Stimulated activated CD8-positive, alpha-beta memory T cell treated with anti-CD3 and anti-CD28 coated beads, Interleukin-4, amount 100 ng/mL, for 48 hours (primary cell): ENCODE measurements at regions not wholly inside any gene's neighbourhood (a gene's known extent, or its start where the extent isn't known, plus 50 kb on each side); places are given as distances from the start of the nearest gene placed in this dataset.
"Not testable (repeated sequence)": the region's sequence is repeated elsewhere in the genome, so short reads cannot be mapped to it uniquely, and the experiment has no call there.

Experiments
- DNase-seq: peaks from one replicate; pipeline ENCODE4 v3.0.0-alpha.2; 2020

- no peak for DNase-seq
Measured at GRCh38 chr3:69688400-69688799, 50.9 kb upstream of the MITF start.

GRCh38 chr3:69687641-69688040 is 51.6 kb upstream of the MITF start:
- DNase-seq = no peak

GRCh38 chr3:69686056-69686455 is 53.2 kb upstream of the MITF start:
- DNase-seq = no peak

GRCh38 chr3:69684309-69684961 is 54.8 kb upstream of the MITF start:
- no peak for DNase-seq

- no peak for DNase-seq
Measured at GRCh38 chr3:69683082-69683806, 56.0 kb upstream of the MITF start.

GRCh38 chr3:69677456-69677855 is 61.8 kb upstream of the MITF start:
- DNase-seq = not testable (repeated sequence)

- DNase-seq = no peak
Measured at GRCh38 chr3:69675786-69676530, 63.3 kb upstream of the MITF start.

GRCh38 chr3:69674752-69675151 is 64.5 kb upstream of the MITF start:
- no peak for DNase-seq

- no peak for DNase-seq
Measured at GRCh38 chr3:69671082-69671952, 67.9 kb upstream of the MITF start.

- DNase-seq = no peak
Measured at GRCh38 chr3:69669070-69669469, 70.2 kb upstream of the MITF start.

- DNase-seq = no peak
Measured at GRCh38 chr3:69665026-69665737, 74.1 kb upstream of the MITF start.

GRCh38 chr3:69660631-69661030 is 78.6 kb upstream of the MITF start:
- DNase-seq = no peak

- DNase-seq = no peak
Measured at GRCh38 chr3:69659180-69659910, 79.9 kb upstream of the MITF start.

- DNase-seq = no peak
Measured at GRCh38 chr3:69658514-69659140, 80.6 kb upstream of the MITF start.

GRCh38 chr3:69657030-69657429 is 82.2 kb upstream of the MITF start:
- not testable (repeated sequence) for DNase-seq

- DNase-seq = no peak
Measured at GRCh38 chr3:69651765-69652164, 87.5 kb upstream of the MITF start.

- no peak for DNase-seq
Measured at GRCh38 chr3:69650066-69650419, 89.2 kb upstream of the MITF start.

- DNase-seq = no peak
Measured at GRCh38 chr3:69649120-69650065, 89.9 kb upstream of the MITF start.

- no peak for DNase-seq
Measured at GRCh38 chr3:69648126-69648525, 91.1 kb upstream of the MITF start.

- DNase-seq = no peak
Measured at GRCh38 chr3:69647511-69648110, 91.7 kb upstream of the MITF start.
